H1 (cell line): ENCODE measurements at regions not wholly inside any gene's neighbourhood (a gene's known extent, or its start where the extent isn't known, plus 50 kb on each side); places are given as distances from the start of the nearest gene placed in this dataset.

Experiments
- CTCF ChIA-PET: fragments of 300-600 bp; sonication (Branson Sonifier 250); formaldehyde crosslinking; loops from one replicate; lab custom pipeline; 2021; ENCODE audit not compliant: partially characterized antibody; lab: Charles Lee
- POLR2A ChIA-PET: fragments of 300-600 bp; sonication (Branson Sonifier 250); formaldehyde crosslinking; loops from one replicate; lab custom pipeline; 2021; ENCODE audit warnings: inconsistent platforms; ENCODE audit not compliant: partially characterized antibody; lab: Charles Lee
- DNase-seq, 2 experiments: peaks; one replicate each; pipeline versions ENCODE4 v3.0.0 to v3.0.0-alpha.2; 2010 to 2022; ENCODE audit warnings: low spot score in 2 of 2, low read depth in 1 of 2, mixed read lengths in 1 of 2
- FAIRE-seq: peaks from 2 replicates; lab custom pipeline; 2011; peaks lifted over from hg19 to GRCh38; lab: Jason Lieb, UNC
- H2AFZ ChIP-seq: 2 replicates; pipeline ENCODE4 v1.8.1; 2012; ENCODE audit warnings: low read length, inconsistent platforms
- H2AK5ac ChIP-seq: 2 replicates; pipeline ENCODE4 v1.6.1; 2013; ENCODE audit warnings: low read depth, low read length
- H2BK120ac ChIP-seq: replicated peaks from 2 replicates; pipeline ENCODE3; 2013; ENCODE audit warnings: low read depth, low read length, inconsistent platforms
- H2BK12ac ChIP-seq: 2 replicates; pipeline ENCODE4 v1.6.1; 2013; ENCODE audit warnings: low read depth, low read length
- H2BK15ac ChIP-seq: 2 replicates; pipeline ENCODE4 v1.6.1; 2013; ENCODE audit warnings: low read length
- H2BK20ac ChIP-seq: 2 replicates; pipeline ENCODE4 v1.6.1; 2013; ENCODE audit warnings: low read length
- H2BK5ac ChIP-seq: 2 replicates; pipeline ENCODE4 v1.6.1; 2013; ENCODE audit warnings: low read depth, low read length
- H3K14ac ChIP-seq: 2 replicates; pipeline ENCODE4 v1.6.1; 2013; ENCODE audit warnings: inconsistent platforms; ENCODE audit not compliant: insufficient read length
- H3K18ac ChIP-seq: 2 replicates; pipeline ENCODE4 v1.6.1; 2013; ENCODE audit warnings: low read length; ENCODE audit errors: extremely low read depth
- H3K23ac ChIP-seq: 2 replicates; pipeline ENCODE4 v1.6.1; 2013; ENCODE audit warnings: inconsistent platforms; ENCODE audit not compliant: insufficient read length
- H3K23me2 ChIP-seq: 2 replicates; pipeline ENCODE4 v1.6.1; 2013; ENCODE audit warnings: low read depth, low read length
- H3K27ac ChIP-seq: 2 replicates; pipeline ENCODE4 v1.6.1; 2011; ENCODE audit warnings: low read depth, low read length, inconsistent platforms
- H3K27me3 ChIP-seq, 4 experiments: replicated peaks in 1 of 4; 1 replicate in 1 of 4; 2 replicates in 3 of 4; pipeline versions ENCODE4 v1.6.1 to v1.8.1; 2011 to 2013; ENCODE audit warnings: low read length in 3 of 4, mild to moderate bottlenecking in 3 of 4, inconsistent platforms in 2 of 4, mixed read lengths in 2 of 4, moderate library complexity in 1 of 4; ENCODE audit not compliant: control insufficient read depth in 3 of 4, insufficient read depth in 3 of 4; ENCODE audit errors: extremely low read depth in 1 of 4
- H3K36me3 ChIP-seq, 4 experiments: 2 replicates each; pipeline versions ENCODE4 v1.6.1 to v1.8.1; 2011 to 2013; ENCODE audit warnings: mild to moderate bottlenecking in 4 of 4, low read length in 3 of 4, moderate library complexity in 2 of 4, control low read depth in 1 of 4, inconsistent platforms in 1 of 4; ENCODE audit not compliant: insufficient read depth in 4 of 4, control insufficient read depth in 2 of 4
- H3K4ac ChIP-seq: replicated peaks from 2 replicates; pipeline ENCODE3; 2013; ENCODE audit warnings: low read length, low read depth, mixed read lengths, inconsistent platforms; ENCODE audit not compliant: insufficient read length
- H3K4me1 ChIP-seq, 4 experiments: replicated peaks in 1 of 4; 1 replicate in 1 of 4; 2 replicates in 3 of 4; pipeline versions ENCODE4 v1.6.1 to v1.8.1; 2011 to 2013; ENCODE audit warnings: low read length in 3 of 4, inconsistent platforms in 2 of 4, mixed read lengths in 1 of 4; ENCODE audit not compliant: insufficient read depth in 4 of 4, control insufficient read depth in 3 of 4
- H3K4me2 ChIP-seq, 2 experiments: 2 replicates each; pipeline versions ENCODE4 v1.6.1 to v1.8.1; 2011 to 2013; ENCODE audit warnings: low read depth in 2 of 2, low read length in 2 of 2, control low read depth in 1 of 2, inconsistent platforms in 1 of 2, mild to moderate bottlenecking in 1 of 2; ENCODE audit not compliant: insufficient read depth in 1 of 2
- H3K4me3 ChIP-seq, 4 experiments: fragments of 200-600, 300-600 bp in 1 of 4; sonication (generic), shearing (Covaris generic), sonication (Bioruptor Twin) in 1 of 4; 2 replicates each; pipeline versions ENCODE4 v1.5.1 to v1.8.1; 2011 to 2016; ENCODE audit warnings: low read length in 4 of 4, low read depth in 3 of 4, control low read depth in 2 of 4, inconsistent platforms in 2 of 4, mild to moderate bottlenecking in 2 of 4, mixed read lengths in 1 of 4, moderate library complexity in 1 of 4; ENCODE audit not compliant: insufficient read depth in 2 of 4; ENCODE audit errors: extremely low read depth in 1 of 4
- H3K56ac ChIP-seq: replicated peaks from 2 replicates; pipeline ENCODE3; 2013; ENCODE audit warnings: low read depth, mild to moderate bottlenecking, mixed read lengths, low read length, inconsistent platforms; ENCODE audit not compliant: insufficient read length
- H3K79me1 ChIP-seq: 2 replicates; pipeline ENCODE4 v1.6.1; 2013; ENCODE audit warnings: low read depth, low read length, control low read depth
- H3K79me2 ChIP-seq, 2 experiments: 2 replicates each; pipeline versions ENCODE4 v1.6.1 to v1.8.1; 2012 to 2013; ENCODE audit warnings: low read length in 2 of 2, mild to moderate bottlenecking in 2 of 2, inconsistent platforms in 1 of 2; ENCODE audit not compliant: insufficient read depth in 2 of 2, control insufficient read depth in 1 of 2
- H3K9ac ChIP-seq, 4 experiments: replicated peaks in 1 of 4; 1 replicate in 1 of 4; 2 replicates in 3 of 4; pipeline versions ENCODE4 v1.6.1 to v1.8.1; 2011 to 2013; ENCODE audit warnings: low read depth in 3 of 4, low read length in 3 of 4, control low read depth in 2 of 4, mild to moderate bottlenecking in 2 of 4, moderate library complexity in 2 of 4, inconsistent platforms in 1 of 4; ENCODE audit errors: extremely low read depth in 1 of 4
- H3K9me3 ChIP-seq, 2 experiments: 2 replicates each; pipeline versions ENCODE4 v1.6.1 to v1.8.1; 2012 to 2013; ENCODE audit warnings: mild to moderate bottlenecking in 2 of 2, moderate library complexity in 2 of 2, control low read depth in 1 of 2, inconsistent platforms in 1 of 2, low read depth in 1 of 2, low read length in 1 of 2, mixed read lengths in 1 of 2; ENCODE audit not compliant: insufficient read depth in 2 of 2
- H4K20me1 ChIP-seq, 2 experiments: replicated peaks in 1 of 2; 2 replicates each; pipeline versions ENCODE3 to v1.8.1; 2011 to 2013; ENCODE audit warnings: inconsistent platforms in 2 of 2, low read length in 2 of 2, mild to moderate bottlenecking in 1 of 2; ENCODE audit not compliant: insufficient read depth in 2 of 2, control insufficient read depth in 1 of 2
- H4K5ac ChIP-seq: 2 replicates; pipeline ENCODE4 v1.6.1; 2013; ENCODE audit warnings: low read length, low read depth, mixed read lengths, inconsistent platforms; ENCODE audit not compliant: insufficient read length
- H4K8ac ChIP-seq: 2 replicates; pipeline ENCODE4 v1.8.0; 2013; ENCODE audit warnings: mild to moderate bottlenecking, moderate library complexity, low read length, inconsistent platforms; ENCODE audit not compliant: insufficient read depth; ENCODE audit errors: extremely low read depth
- H4K91ac ChIP-seq: replicated peaks from 2 replicates; pipeline ENCODE3; 2013; ENCODE audit warnings: low read length, mixed read lengths, inconsistent platforms; ENCODE audit not compliant: insufficient read length
- HDAC2 ChIP-seq, 2 experiments: fragments of 300-600 bp in 1 of 2; sonication (generic) in 1 of 2; IDR thresholded peaks; 2 replicates each; pipeline ENCODE4 v1.6.1; 2011 to 2012; ENCODE audit warnings: low read depth in 2 of 2, low read length in 2 of 2, mild to moderate bottlenecking in 2 of 2, moderate library complexity in 2 of 2, borderline replicate concordance in 1 of 2, inconsistent platforms in 1 of 2
- WGBS, 2 experiments: shearing (Covaris generic) in 1 of 2; methylation state at CpG; one replicate each; pipeline versions ENCODE4 v1.1.6 to v1.1.7; 2013 to 2015; ENCODE audit warnings: low lambda C conversion rate in 2 of 2, mixed read lengths in 2 of 2, inconsistent platforms in 1 of 2, low coverage in 1 of 2, missing lambda C conversion rate in 1 of 2; ENCODE audit not compliant: insufficient replicate concordance in 2 of 2, insufficient coverage in 1 of 2, insufficient read length in 1 of 2; ENCODE audit errors: extremely low coverage in 1 of 2, missing lambda C conversion rate in 1 of 2; 5-methylcytosine and 5-hydroxymethylcytosine counted together

GRCh38 chr1:183730886-183731573, 73.9 kb upstream of the RGL1 start:
- no peak for TF ChIP-seq HDAC2 (IDR thresholded peaks at IDR 0.05; ENCODE audit: borderline replicate concordance in 1 of 2, low read depth in 2 of 2, low read length in 2 of 2)
- Histone ChIP-seq H2BK5ac (no peak overlapping the region), H2BK20ac (no peak overlapping the region), H3K36me3 (no peaks in the 10 kb centered on the region), H3K27me3 (no peaks in the 10 kb centered on the region), H2AFZ (no peak overlapping the region), H2BK15ac (no peak overlapping the region), H2BK120ac (no peak overlapping the region), H3K14ac (no peak overlapping the region), H3K4me2 (no peak overlapping the region), H3K9me3 (no peaks in the 10 kb centered on the region), H3K4me3 (no peak overlapping the region), H3K9ac (no peak overlapping the region), H4K20me1 (no peaks in the 10 kb centered on the region), H4K8ac (no peak overlapping the region), H2AK5ac (no peak overlapping the region), H3K18ac (no peak overlapping the region), H3K23me2 (no peaks in the 10 kb centered on the region), H3K4ac (no peak overlapping the region), H4K5ac (no peak overlapping the region), H3K79me2 (no peaks in the 10 kb centered on the region), H3K27ac (no peak overlapping the region), H2BK12ac (no peak overlapping the region), H3K4me1 (peaks cover 0 to 5% (median 0%) of the 10 kb centered on the region in 4 experiments; a peak in 1 of 7 replicates), H3K79me1 (no peaks in the 10 kb centered on the region), H3K56ac (no peak overlapping the region), H3K23ac (no peak overlapping the region), H4K91ac (no peak overlapping the region)
- DNase-seq (no peak), FAIRE-seq (no peak)
- ChIA-PET CTCF (interaction anchor here (1.0 to 1.2 kb wide), 3 partner anchors 11 to 46 kb away, joined by 3 to 5 read pairs (median 3); no protein-coding TSS in a partner anchor), POLR2A (interaction anchor here (0.6 kb wide), 1 partner anchor 38 kb away, joined by 3 read pairs; no protein-coding TSS in a partner anchor)
- WGBS, 2 experiments: 94% methylated on average over 2 of the region's 2 CpGs; no CpG with 5 or more reads in 1 of the 2 experiments
